GM12878 (cell line): ENCODE measurements at regions not wholly inside any gene's neighbourhood (a gene's known extent, or its start where the extent isn't known, plus 50 kb on each side); places are given as distances from the start of the nearest gene placed in this dataset.

ENCODE experiments used
- ATAC-seq: fragments of 200-7000 bp; cut with Tn5 transposase; 3 replicates; pipeline ENCODE4 v1.9.1; 2020; ENCODE audit warnings: mild to moderate bottlenecking, moderate library complexity
- BruUV-seq: library from RNA; stranded (reverse); fragments of 400-500 nt; replicated peaks from 2 replicates; lab custom pipeline; 2021; lab: Mats Ljungman, UMichigan
- CTCF ChIA-PET: fragments of 300-600 bp; sonication (Branson Sonifier 250); formaldehyde crosslinking; extraction: SDS; loops from one replicate; lab custom pipeline; 2021; ENCODE audit warnings: inconsistent platforms; lab: Yijun Ruan, JAX
- POLR2A ChIA-PET: fragments of 350-600 bp; formaldehyde crosslinking; extraction: SDS; loops from one replicate; lab custom pipeline; 2021; ENCODE audit warnings: inconsistent platforms; lab: Charles Lee
- RAD21 ChIA-PET: fragments of 300-600 bp; sonication (Branson Sonifier 250); formaldehyde crosslinking; loops from one replicate; lab custom pipeline; 2023; ENCODE audit warnings: antibody characterized with exemption; ENCODE audit not compliant: unreplicated experiment; lab: Charles Lee
- SMC1A ChIA-PET: fragments of 300-600 bp; sonication (Branson Sonifier 250); formaldehyde crosslinking; loops from one replicate; lab custom pipeline; 2023; ENCODE audit not compliant: unreplicated experiment, uncharacterized antibody; lab: Charles Lee
- DNase-seq: peaks from one replicate; pipeline ENCODE4 v3.0.0-alpha.2; 2011; ENCODE audit warnings: low read depth, low spot score
- FAIRE-seq: peaks from 3 replicates; lab custom pipeline; 2011; peaks lifted over from hg19 to GRCh38; lab: Jason Lieb, UNC
- H2AFZ ChIP-seq: 2 replicates; pipeline ENCODE4 v1.6.0; 2011; ENCODE audit warnings: low read depth, low read length, control low read depth; ENCODE audit not compliant: control insufficient read depth
- H3K27ac ChIP-seq: 2 replicates; pipeline ENCODE4 v1.5.1; 2011; ENCODE audit warnings: control low read depth; ENCODE audit not compliant: control insufficient read depth, insufficient read depth
- H3K27me3 ChIP-seq, 2 experiments: replicated peaks in 1 of 2; 2 replicates each; pipeline versions ENCODE4 v1.6.0 to v1.6.1; 2011; ENCODE audit warnings: low read length in 1 of 2; ENCODE audit not compliant: control insufficient read depth in 2 of 2, insufficient read depth in 2 of 2
- H3K36me3 ChIP-seq, 2 experiments: 2 replicates each; pipeline ENCODE4 v1.5.1; 2011; ENCODE audit warnings: low read length in 1 of 2; ENCODE audit not compliant: control insufficient read depth in 2 of 2, insufficient read depth in 2 of 2
- H3K4me1 ChIP-seq: 2 replicates; pipeline ENCODE4 v1.6.1; 2011; ENCODE audit warnings: mild to moderate bottlenecking, low read length, moderate library complexity, mixed read lengths; ENCODE audit not compliant: control insufficient read depth, insufficient read depth
- H3K4me2 ChIP-seq: 2 replicates; pipeline ENCODE4 v1.6.0; 2011; ENCODE audit warnings: control low read depth; ENCODE audit not compliant: control insufficient read depth, insufficient read depth
- H3K4me3 ChIP-seq: fragments of 200-600 bp; sonication (generic); 2 replicates; pipeline ENCODE4 v1.5.1; 2016
- H3K79me2 ChIP-seq: 2 replicates; pipeline ENCODE4 v1.6.0; 2011; ENCODE audit warnings: low read length; ENCODE audit not compliant: control insufficient read depth, insufficient read depth
- H3K9ac ChIP-seq: 2 replicates; pipeline ENCODE4 v1.8.0; 2011; ENCODE audit warnings: low read length, control low read depth, mixed read lengths; ENCODE audit not compliant: control insufficient read depth, insufficient read depth
- H3K9me3 ChIP-seq: replicated peaks from 3 replicates; pipeline ENCODE4 v1.5.1; 2011; ENCODE audit warnings: mild to moderate bottlenecking, low read length; ENCODE audit not compliant: control insufficient read depth, insufficient read depth
- H4K20me1 ChIP-seq: 2 replicates; pipeline ENCODE4 v1.6.0; 2011; ENCODE audit not compliant: control insufficient read depth, insufficient read depth
- ATF7 ChIP-seq: fragments of 450-650 bp; IDR thresholded peaks from 2 replicates; pipeline ENCODE4 v1.6.1; 2016; ENCODE audit warnings: low read depth, mild to moderate bottlenecking
- CEBPB ChIP-seq, 2 experiments: fragments of 150-350 bp in 1 of 2; IDR thresholded peaks; 2 replicates each; pipeline ENCODE4 v1.6.1; 2012 to 2014; ENCODE audit warnings: low read depth in 2 of 2, low read length in 2 of 2, borderline replicate concordance in 1 of 2, inconsistent platforms in 1 of 2
- CHD1 ChIP-seq: IDR thresholded peaks from 2 replicates; pipeline ENCODE4 v1.6.1; 2012; ENCODE audit warnings: low read depth, low read length, improper control_type of control experiment
- EGR1 ChIP-seq, 2 experiments: IDR thresholded peaks; 1 replicate in 1 of 2; 2 replicates in 1 of 2; pipeline ENCODE4 v1.6.1; 2011 to 2012; ENCODE audit warnings: low read depth in 2 of 2, low read length in 2 of 2, borderline replicate concordance in 1 of 2, mild to moderate bottlenecking in 1 of 2, moderate library complexity in 1 of 2
- ELK1 ChIP-seq: IDR thresholded peaks from 2 replicates; pipeline ENCODE4 v1.6.1; 2012; ENCODE audit warnings: low read depth, low read length, improper control_type of control experiment
- HDAC2 ChIP-seq: fragments of 200-600 bp; sonication (generic); IDR thresholded peaks from 2 replicates; pipeline ENCODE4 v1.6.1; 2017
- JUNB ChIP-seq: IDR thresholded peaks from 2 replicates; pipeline ENCODE4 v1.6.1; 2016; ENCODE audit warnings: antibody characterized with exemption, mild to moderate bottlenecking
- POLR2A ChIP-seq: IDR thresholded peaks from 2 replicates; pipeline ENCODE4 v1.6.1; 2011; ENCODE audit warnings: low read depth, mild to moderate bottlenecking, low read length
- POU2F2 ChIP-seq: IDR thresholded peaks from 3 replicates; pipeline ENCODE4 v1.6.1; 2011; ENCODE audit warnings: low read depth, mild to moderate bottlenecking, low read length, borderline replicate concordance
- RFX5 ChIP-seq: IDR thresholded peaks from 2 replicates; pipeline ENCODE4 v1.6.1; 2011; ENCODE audit warnings: low read depth, low read length, improper control_type of control experiment
- SIN3A ChIP-seq: IDR thresholded peaks from 2 replicates; pipeline ENCODE4 v1.6.1; 2012; ENCODE audit warnings: low read depth, low read length, improper control_type of control experiment
- TAF1 ChIP-seq: IDR thresholded peaks from 2 replicates; pipeline ENCODE4 v1.6.1; 2011; ENCODE audit warnings: mild to moderate bottlenecking, low read depth, low read length, borderline replicate concordance
- YBX1 ChIP-seq: fragments of 450-650 bp; IDR thresholded peaks from 2 replicates; pipeline ENCODE4 v1.6.1; 2016; ENCODE audit warnings: antibody characterized with exemption
- ZNF217 ChIP-seq: fragments of 450-650 bp; IDR thresholded peaks from 2 replicates; pipeline ENCODE4 v1.6.1; 2017; ENCODE audit warnings: antibody characterized with exemption, mild to moderate bottlenecking
- ZNF687 ChIP-seq: fragments of 450-650 bp; IDR thresholded peaks from 2 replicates; pipeline ENCODE4 v1.6.1; 2017; ENCODE audit warnings: mild to moderate bottlenecking, moderate library complexity
- WGBS: methylation state at CpG from one replicate; pipeline ENCODE4 v1.1.6; 2016; ENCODE audit warnings: low lambda C conversion rate; ENCODE audit not compliant: insufficient replicate concordance, insufficient coverage; ENCODE audit errors: missing lambda C conversion rate; 5-methylcytosine and 5-hydroxymethylcytosine counted together
- in situ Hi-C: fragments of 300-500 bp; cut with MboI; formaldehyde crosslinking; loops from 9 replicates; pipeline ENCODE4 v1.14.3; 2018; ENCODE audit warnings: mixed read lengths
- intact Hi-C: fragments of 100-400 bp; cut with micrococcal nuclease; formaldehyde crosslinking; loops from one replicate; pipeline ENCODE4 v1.14.2; 2022; ENCODE audit not compliant: unreplicated experiment

- WGBS = 0% methylated on average over 1 of the region's 1 CpG
Measured at GRCh38 chr14:49447540-49448107, 138.6 kb downstream of the RPS29 start.

More at GRCh38 chr14:49447540-49448107, 138.6 kb downstream of the RPS29 start:
- DNase-seq = no peak
- H3K27ac ChIP-seq = no peak overlapping the region
- H3K79me2 ChIP-seq = no peaks in the 10 kb centered on the region
- no peak for FAIRE-seq
- CTCF ChIA-PET = interaction anchor here (0.6 to 2.4 kb wide), 3 partner anchors 10 to 475 kb away, joined by 4 to 23 read pairs (median 8); no protein-coding TSS in a partner anchor
- intact Hi-C loops = no loop called here
- POLR2A ChIA-PET = no interaction called here
- H4K20me1 ChIP-seq = no peaks in the 10 kb centered on the region
- H3K4me3 ChIP-seq = no peak overlapping the region
- no peak overlapping the region for H2AFZ ChIP-seq
- RAD21 ChIA-PET = interaction anchor here (2.1 kb wide), 1 partner anchor 14 kb away, joined by 5 read pairs; no protein-coding TSS in a partner anchor
- TF ChIP-seq POLR2A = no peak
- no peak for TF ChIP-seq ELK1
- no peak for TF ChIP-seq POU2F2
- no peak for TF ChIP-seq RFX5
- no peak for TF ChIP-seq YBX1
- no peak for TF ChIP-seq CHD1
- no peak for TF ChIP-seq CEBPB (IDR thresholded peaks at IDR 0.05; ENCODE audit: borderline replicate concordance in 1 of 2, low read depth in 2 of 2, low read length in 2 of 2)
- no peak for TF ChIP-seq ZNF217
- no peak for TF ChIP-seq EGR1 (IDR thresholded peaks at IDR 0.05; ENCODE audit: borderline replicate concordance in 1 of 2, low read depth in 2 of 2, low read length in 2 of 2)
- TF ChIP-seq ATF7 = no peak
- no peak for TF ChIP-seq SIN3A
- TF ChIP-seq HDAC2 = no peak
- TF ChIP-seq JUNB = no peak
- TF ChIP-seq TAF1 = no peak
- TF ChIP-seq ZNF687 = no peak
- TF ChIP-seq, all 136 proteins: peak for 0
- ATAC-seq = no peak
- Histone ChIP-seq H3K27me3 (no peaks in the 10 kb centered on the region; a peak in 1 of 4 replicates), H3K4me1 (no peaks in the 10 kb centered on the region), H3K4me2 (no peak overlapping the region), H3K36me3 (no peaks in the 10 kb centered on the region), H3K9ac (no peak overlapping the region), H3K9me3 (no peaks in the 10 kb centered on the region)
- SMC1A ChIA-PET = interaction anchor here (0.9 to 2.4 kb wide), 3 partner anchors 10 to 44 kb away, joined by 3 to 13 read pairs (median 9); no protein-coding TSS in a partner anchor
- BruUV-seq = no TSS peak
- in situ Hi-C loops = no loop called here
